ENCODE measurements at regions not wholly inside any gene's neighbourhood (a gene's known extent, or its start where the extent isn't known, plus 50 kb on each side); places are given as distances from the start of the nearest gene placed in this dataset.

DNA sequence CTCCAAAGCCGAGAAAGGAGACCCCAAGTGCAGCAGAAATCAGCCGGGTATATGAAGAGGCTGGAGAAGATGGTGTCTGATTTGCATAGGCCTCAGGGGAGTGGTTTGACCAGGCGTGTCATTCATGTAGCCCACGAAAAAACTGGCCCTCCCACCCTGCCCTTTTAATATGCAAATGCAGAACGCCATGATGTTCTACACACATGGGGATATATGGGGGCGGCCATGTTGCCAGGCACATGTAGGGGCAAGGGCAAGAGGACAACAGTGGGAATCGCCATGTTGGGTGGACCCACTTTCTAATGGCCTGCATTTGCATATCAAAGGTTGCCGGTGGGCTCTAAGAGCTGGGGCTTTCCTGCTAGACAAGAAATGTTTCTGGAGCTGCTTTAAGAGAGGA, 86.4 kb downstream of the ISX start:
- Histone ChIP-seq H3K27me3 (replicated peaks in 1 of 4; ENCODE audit: control insufficient read depth in 3 of 4, extremely low read depth in 1 of 4, insufficient read depth in 3 of 4, low read length in 3 of 4) (0 out of 7 replicates have a peak, but pooled peaks cover 0 to 4% (median 0%) of the 10 kb centered on the region in 4 experiments), H3K27ac (ENCODE audit: low read depth, low read length) (no peak overlapping the region), H3K23me2 (ENCODE audit: low read depth, low read length) (no peaks in the 10 kb centered on the region), H3K4me2 (ENCODE audit: insufficient read depth in 1 of 2, low read depth in 2 of 2, low read length in 2 of 2) (no peak overlapping the region), H2BK120ac (replicated peaks; ENCODE audit: low read depth, low read length) (no peak overlapping the region), H4K5ac (ENCODE audit: insufficient read length, low read depth, low read length) (no peak overlapping the region), H4K20me1 (replicated peaks in 1 of 2; ENCODE audit: control insufficient read depth in 1 of 2, insufficient read depth in 2 of 2, low read length in 2 of 2) (no peaks in the 10 kb centered on the region), H3K4me1 (replicated peaks in 1 of 4; ENCODE audit: control insufficient read depth in 3 of 4, insufficient read depth in 4 of 4, low read length in 3 of 4) (peaks cover 0 to 7% (median 1%) of the 10 kb centered on the region in 4 experiments; a peak in 4 of 7 replicates), H3K14ac (ENCODE audit: insufficient read length) (no peak overlapping the region), H2BK12ac (ENCODE audit: low read depth, low read length) (no peak overlapping the region), H3K79me2 (ENCODE audit: control insufficient read depth in 1 of 2, insufficient read depth in 2 of 2, low read length in 2 of 2) (no peaks in the 10 kb centered on the region), H4K91ac (replicated peaks; ENCODE audit: insufficient read length, low read length) (no peak overlapping the region), H3K56ac (replicated peaks; ENCODE audit: insufficient read length, low read depth, low read length) (no peak overlapping the region), H2BK20ac (ENCODE audit: low read length) (no peak overlapping the region), H2AFZ (ENCODE audit: low read length) (no peak overlapping the region), H3K36me3 (ENCODE audit: control insufficient read depth in 2 of 4, insufficient read depth in 4 of 4, low read length in 3 of 4) (no peaks in the 10 kb centered on the region), H4K8ac (ENCODE audit: extremely low read depth, insufficient read depth, low read length) (no peak overlapping the region), H2BK5ac (ENCODE audit: low read depth, low read length) (no peak overlapping the region), H3K9ac (replicated peaks in 1 of 4; ENCODE audit: extremely low read depth in 1 of 4, low read depth in 3 of 4, low read length in 3 of 4) (no peak overlapping the region), H3K4ac (replicated peaks; ENCODE audit: insufficient read length, low read depth, low read length) (no peak overlapping the region), H3K18ac (ENCODE audit: extremely low read depth, low read length) (no peak overlapping the region), H2BK15ac (ENCODE audit: low read length) (no peak overlapping the region), H3K9me3 (ENCODE audit: insufficient read depth in 2 of 2, low read depth in 1 of 2, low read length in 1 of 2) (no peaks in the 10 kb centered on the region), H3K4me3 (ENCODE audit: extremely low read depth in 1 of 4, insufficient read depth in 2 of 4, low read depth in 3 of 4, low read length in 4 of 4) (no peak overlapping the region), H3K79me1 (ENCODE audit: low read depth, low read length) (no peaks in the 10 kb centered on the region), H2AK5ac (ENCODE audit: low read depth, low read length) (no peak overlapping the region), H3K23ac (ENCODE audit: insufficient read length) (no peak overlapping the region)
- FAIRE-seq = no peak
- no peak for DNase-seq (ENCODE audit: low read depth in 1 of 2, low spot score in 2 of 2)
- WGBS, 2 experiments (ENCODE audit: extremely low coverage in 1 of 2, insufficient coverage in 1 of 2, insufficient read length in 1 of 2, insufficient replicate concordance in 2 of 2, low coverage in 1 of 2, low lambda C conversion rate in 2 of 2, missing lambda C conversion rate in 1 of 2) = 77% methylated on average over 8 of the region's 8 CpGs; no CpG with 5 or more reads in 1 of the 2 experiments
- POLR2A ChIA-PET (ENCODE audit: partially characterized antibody) = interaction anchor here (1.2 kb wide), 1 partner anchor 99 kb away, joined by 4 read pairs; no protein-coding TSS in a partner anchor
- TF ChIP-seq EZH2 (IDR thresholded peaks at IDR 0.05; ENCODE audit: low read depth, low read length, severe bottlenecking) (no peak), RFX5 (IDR thresholded peaks at IDR 0.05; ENCODE audit: borderline replicate concordance, low read depth, low read length) (no peak), YY1 (IDR thresholded peaks at IDR 0.05; ENCODE audit: low read depth, low read length) (peak; percentile 70; the same call in 1 of the 2 replicates)
- TF ChIP-seq, protein P1, sequence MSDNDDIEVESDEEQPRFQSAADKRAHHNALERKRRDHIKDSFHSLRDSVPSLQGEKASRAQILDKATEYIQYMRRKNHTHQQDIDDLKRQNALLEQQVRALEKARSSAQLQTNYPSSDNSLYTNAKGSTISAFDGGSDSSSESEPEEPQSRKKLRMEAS (IDR thresholded peaks at IDR 0.05) = peak; percentile 73
- CTCF ChIA-PET (ENCODE audit: partially characterized antibody) = interaction anchor here (0.6 to 7.9 kb wide), 7 partner anchors 12 to 722 kb away, joined by 3 to 87 read pairs (median 4); no protein-coding TSS in a partner anchor

Measured in H1 (cell line).